ENCODE measurements at regions not wholly inside any gene's neighbourhood (a gene's known extent, or its start where the extent isn't known, plus 50 kb on each side); places are given as distances from the start of the nearest gene placed in this dataset.

DNA sequence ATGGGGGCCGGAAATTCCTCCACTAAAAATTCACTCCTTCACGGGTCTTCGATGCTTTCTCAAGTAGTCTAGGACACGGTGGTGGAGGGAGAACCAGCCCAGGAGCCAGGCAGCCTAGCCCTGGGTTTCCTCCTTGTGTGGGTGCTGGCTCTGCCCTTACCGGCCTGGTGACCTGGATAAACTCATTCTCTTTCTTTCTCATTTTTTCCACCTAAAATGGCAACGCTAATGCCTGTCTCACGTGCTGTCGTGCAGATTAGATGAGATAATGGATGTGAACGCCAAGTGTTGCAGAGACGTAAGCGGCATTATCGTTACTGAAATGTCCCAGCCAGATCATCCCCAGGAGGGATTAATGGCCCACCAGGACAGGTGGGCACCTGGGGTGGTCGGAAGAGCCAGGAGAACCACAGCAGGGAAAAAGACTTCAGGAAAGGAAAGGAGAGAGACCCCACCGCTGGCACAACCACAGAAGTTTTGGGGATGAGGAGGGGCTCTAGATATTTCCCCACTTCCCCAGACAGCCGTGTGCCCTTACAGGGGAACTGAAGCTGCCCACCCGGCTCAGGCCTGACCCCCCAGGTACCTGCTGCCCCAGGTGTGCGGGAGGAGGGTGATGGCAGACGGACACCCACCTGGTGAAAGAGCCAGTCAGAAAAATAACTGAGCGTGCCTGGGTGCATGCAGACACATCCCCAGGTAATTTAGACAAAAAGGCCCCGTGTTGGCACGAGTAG lies 100.8 kb upstream of the ASAP2 start:
- no peak for DNase-seq (ENCODE audit: low read depth in 2 of 2)

DNA sequence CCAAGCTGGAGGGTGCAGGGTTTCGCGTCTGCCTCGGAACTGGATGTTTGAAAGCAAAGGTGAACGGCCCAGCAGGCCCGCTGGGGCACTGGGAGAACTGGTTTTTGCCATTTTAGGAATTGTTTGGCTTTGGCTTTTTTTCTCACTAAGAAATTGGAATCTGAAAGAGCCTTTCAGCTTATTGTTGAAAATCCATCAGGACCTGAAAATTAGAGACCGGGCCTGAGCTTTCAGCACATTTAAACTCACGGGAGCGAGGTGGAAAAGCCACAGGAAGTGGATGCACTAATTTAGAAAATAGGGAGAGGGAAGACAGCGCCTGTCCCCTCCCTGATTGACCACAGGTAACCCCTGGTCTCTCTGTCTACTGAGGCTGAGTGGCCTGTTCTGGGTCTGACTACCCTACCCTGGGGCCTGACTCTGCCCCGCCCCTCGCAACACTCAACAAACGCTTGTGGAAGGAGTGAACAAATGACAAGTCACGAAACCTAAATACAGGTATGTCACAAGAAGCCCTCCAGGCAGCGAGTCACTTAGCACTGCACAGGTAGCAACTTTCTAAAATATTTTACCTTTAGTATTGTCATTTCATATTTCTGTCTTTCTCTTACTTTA lies 100.3 kb upstream of the MBOAT2 start:
- no peak for DNase-seq (ENCODE audit: low read depth in 2 of 2)

DNA sequence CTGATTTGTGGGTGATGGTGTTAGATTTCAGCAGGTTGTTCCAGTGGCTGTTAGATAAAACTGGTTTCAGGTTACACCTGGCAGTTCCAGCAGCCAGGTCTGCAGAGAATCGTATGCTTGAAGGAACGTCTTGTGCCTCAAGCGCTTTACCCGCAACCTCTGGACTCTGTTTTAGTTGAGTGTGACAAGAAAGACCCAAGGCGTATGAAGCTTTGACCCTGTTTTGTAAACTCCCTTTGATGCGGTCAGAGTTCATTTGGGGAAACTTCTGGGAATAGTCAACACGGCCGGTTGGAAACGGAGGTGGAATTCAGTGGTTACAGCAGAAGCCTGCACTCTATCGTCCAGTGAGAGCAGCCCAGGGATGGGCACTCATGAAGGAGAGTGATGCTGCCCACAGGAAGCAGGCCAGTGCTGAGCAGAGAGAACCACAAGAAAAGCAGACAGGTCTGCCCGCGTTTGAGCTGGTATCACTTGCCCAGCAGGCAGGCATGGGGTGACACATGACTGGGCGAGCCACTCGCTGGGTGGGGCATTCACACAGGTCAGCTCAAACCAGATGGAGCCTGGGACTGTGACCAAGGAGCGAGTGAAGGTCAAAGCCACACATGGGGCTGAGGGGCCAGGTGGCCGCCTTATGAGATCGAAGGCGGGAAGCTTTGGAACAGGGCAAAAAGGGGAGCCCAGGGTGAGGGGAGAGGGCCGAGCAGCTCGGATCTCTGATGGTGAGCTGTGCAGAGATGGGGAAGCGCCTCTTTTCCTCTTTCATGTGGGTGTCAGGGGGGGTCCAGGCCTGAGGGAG lies 99.6 kb upstream of the MBOAT2 start:
- no peak for DNase-seq (ENCODE audit: low read depth in 2 of 2)

- no peak for DNase-seq (ENCODE audit: low read depth in 2 of 2)
Observed at GRCh38 chr2:9101763-9102425, 98.4 kb upstream of the MBOAT2 start.

GRCh38 chr2:9100080-9100876 lies 96.8 kb upstream of the MBOAT2 start:
- no peak for DNase-seq (ENCODE audit: low read depth in 2 of 2)

DNA sequence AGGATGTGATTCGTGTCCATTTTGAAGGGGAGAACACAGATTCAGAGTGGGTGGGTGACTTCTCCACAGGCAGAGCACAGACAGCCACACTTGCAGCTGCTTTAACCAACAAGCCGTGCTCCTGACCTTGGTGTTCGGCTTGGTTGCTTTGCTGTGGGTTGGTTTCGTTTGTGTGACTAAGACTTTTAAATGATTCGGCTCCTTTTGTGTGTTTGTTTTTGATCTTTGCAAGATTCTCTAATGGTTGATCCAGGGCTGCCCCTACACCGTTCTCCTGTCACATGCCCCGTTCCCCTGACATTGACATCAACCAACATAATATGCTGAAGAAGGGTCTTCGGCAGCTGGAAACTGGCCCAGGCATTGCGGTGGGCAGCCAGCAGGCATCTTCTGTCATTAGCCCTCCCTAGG lies 95.9 kb upstream of the MBOAT2 start:
- DNase-seq (ENCODE audit: low read depth in 2 of 2), result peak; percentile 2 to 24

GRCh38 chr2:9097892-9098291 lies 94.4 kb upstream of the MBOAT2 start:
- DNase-seq (ENCODE audit: low read depth in 2 of 2), result no peak

DNA sequence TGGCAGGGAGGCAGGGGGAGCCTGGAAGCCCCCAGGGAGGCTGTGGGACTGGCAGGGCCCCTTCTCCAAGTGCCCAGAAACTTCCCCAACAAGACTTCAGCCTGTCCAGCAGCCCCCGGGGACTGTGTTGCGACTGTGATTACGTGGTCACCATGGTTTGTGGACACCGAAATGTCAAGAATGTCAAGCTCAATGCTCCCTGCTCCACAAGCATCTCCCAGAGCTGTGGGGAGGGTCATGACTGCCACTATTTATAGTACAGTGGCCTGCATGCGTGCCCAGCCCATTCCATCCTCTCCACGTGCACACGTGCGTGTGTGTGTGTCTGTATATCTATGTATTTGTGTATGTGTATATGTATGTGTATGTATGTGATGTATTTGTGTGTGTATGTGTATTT lies 93.8 kb upstream of the MBOAT2 start:
- DNase-seq (ENCODE audit: low read depth in 2 of 2), result no peak

DNA sequence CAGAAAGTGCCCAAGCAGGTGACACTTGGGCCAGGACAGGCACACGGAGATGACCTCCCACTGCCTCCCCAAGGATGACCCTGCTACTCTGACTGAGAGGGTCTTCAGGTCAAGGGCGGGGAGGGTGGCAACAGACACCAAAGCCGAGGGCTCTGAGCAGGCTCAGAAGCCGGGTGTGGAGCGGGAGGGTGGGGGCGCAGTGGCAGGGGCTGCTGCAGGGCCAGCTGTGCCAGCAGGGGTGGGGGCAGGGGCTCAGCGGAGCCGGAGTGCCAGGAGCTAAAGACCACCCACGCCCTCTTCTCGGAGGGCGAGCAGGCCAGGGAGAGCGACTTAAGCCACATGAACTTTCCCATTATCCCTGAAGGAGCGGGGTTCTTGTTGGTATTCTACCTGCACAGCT lies 93.3 kb upstream of the MBOAT2 start:
- no peak for DNase-seq (ENCODE audit: low read depth in 2 of 2)

GRCh38 chr2:9095690-9096089 lies 92.2 kb upstream of the MBOAT2 start:
- DNase-seq (ENCODE audit: low read depth in 2 of 2), result no peak

- DNase-seq (ENCODE audit: low read depth in 2 of 2), result no peak
Observed at GRCh38 chr2:9095226-9095625, 91.7 kb upstream of the MBOAT2 start.

DNA sequence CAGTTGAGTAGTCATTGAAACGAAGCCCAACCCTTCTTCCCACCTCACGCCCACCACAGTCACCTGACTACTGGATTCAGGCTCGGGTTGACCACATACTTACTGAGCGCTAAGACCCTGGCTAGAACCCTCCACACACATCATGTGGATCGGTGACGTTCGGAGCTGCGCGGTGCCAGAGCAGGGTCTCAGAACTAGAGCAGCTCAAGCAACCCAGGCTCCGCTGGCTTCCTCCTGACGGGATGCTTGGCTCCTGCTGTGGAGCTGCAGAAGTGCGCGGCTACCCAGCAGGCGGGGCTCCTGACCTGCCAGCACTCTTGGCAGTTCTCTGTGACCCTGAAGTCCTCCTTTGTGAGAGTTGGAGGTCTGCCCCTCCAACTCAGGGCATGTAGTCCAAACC lies 90.6 kb upstream of the MBOAT2 start:
- no peak for DNase-seq (ENCODE audit: low read depth in 2 of 2)

DNA sequence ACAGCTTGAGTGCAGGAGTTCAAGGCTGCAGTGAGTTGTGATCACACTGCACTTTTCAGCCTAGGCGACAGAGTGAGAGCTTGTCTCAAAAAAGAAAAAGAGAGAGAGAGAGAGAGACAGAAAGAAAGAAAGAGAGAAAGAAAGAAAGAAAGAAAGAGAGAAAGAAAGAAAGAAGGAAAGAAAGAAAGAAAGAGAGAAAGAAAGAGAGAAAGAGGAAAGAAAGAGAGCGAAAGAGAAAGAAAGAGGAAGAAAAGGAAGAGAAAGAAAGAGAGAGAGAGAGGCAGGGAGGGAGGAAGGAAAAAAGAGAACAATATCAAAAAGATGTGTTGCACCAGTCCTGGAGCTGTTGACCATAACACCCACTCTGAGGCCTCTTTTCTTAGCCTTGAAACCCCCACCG lies 89.8 kb upstream of the MBOAT2 start:
- no peak for DNase-seq (ENCODE audit: low read depth in 2 of 2)

DNA sequence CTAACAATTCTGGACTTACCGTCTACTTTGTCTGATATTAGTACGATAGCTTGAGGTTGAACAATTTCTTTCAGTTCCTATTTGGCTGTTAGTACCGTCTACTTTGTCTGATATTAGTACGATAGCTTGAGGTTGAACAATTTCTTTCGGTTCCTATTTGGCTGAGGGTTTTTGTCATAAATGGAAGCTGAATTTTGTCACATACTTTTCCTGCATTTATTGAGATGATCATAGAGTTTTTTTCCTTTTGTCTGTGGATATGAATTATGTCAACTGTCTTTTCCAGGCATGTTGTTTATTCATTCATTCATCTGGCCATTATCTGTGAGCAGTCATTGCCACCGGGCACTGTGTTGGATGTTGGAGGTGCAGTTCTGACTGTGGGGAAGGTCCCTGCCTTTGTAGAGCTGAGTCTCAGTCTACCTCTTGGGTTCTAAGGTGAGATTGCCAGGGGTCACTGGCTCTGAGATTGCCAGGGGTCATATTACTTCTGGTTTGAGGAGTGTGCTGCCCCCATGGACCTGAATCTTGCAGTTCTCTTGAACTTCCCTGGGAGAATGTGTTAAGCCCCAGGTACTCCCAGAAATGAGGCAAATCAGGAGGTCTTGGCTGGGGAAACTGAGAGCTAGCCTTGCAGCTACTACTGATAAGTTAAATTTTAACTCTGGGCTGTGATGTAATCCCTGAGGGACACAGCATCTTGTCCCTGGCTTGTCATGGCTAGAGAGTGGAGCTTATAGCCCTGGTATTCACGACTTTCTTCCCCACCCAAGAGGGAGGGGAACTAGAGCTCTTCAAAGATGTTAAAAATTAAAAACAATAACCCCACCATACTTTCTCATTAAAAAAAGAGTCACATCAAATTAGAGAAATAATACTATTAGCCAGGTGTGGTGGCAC lies 89.1 kb upstream of the MBOAT2 start:
- no peak for DNase-seq (ENCODE audit: low read depth in 2 of 2)

DNA sequence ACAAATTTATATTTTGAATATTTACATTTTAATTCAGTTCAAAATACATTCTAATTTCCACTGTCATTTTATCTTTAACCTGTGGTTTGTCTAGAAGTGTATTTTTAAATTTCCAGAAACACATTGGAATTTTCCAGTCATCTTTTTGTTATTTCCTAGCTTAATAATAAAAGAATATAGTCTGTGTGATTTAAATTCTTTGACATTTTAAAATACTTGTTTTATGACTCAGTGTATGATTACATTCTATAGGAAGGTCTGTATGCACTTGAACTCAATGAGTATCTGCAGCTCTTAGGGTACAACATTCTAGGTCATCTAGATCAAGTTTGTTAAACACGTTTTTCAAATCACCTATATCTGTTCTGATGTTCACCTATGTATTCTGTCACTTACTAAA lies 88.3 kb upstream of the MBOAT2 start:
- no peak for DNase-seq (ENCODE audit: low read depth in 2 of 2)

GRCh38 chr2:9089831-9090230 lies 86.3 kb upstream of the MBOAT2 start:
- DNase-seq (ENCODE audit: low read depth in 2 of 2), result no peak

DNA sequence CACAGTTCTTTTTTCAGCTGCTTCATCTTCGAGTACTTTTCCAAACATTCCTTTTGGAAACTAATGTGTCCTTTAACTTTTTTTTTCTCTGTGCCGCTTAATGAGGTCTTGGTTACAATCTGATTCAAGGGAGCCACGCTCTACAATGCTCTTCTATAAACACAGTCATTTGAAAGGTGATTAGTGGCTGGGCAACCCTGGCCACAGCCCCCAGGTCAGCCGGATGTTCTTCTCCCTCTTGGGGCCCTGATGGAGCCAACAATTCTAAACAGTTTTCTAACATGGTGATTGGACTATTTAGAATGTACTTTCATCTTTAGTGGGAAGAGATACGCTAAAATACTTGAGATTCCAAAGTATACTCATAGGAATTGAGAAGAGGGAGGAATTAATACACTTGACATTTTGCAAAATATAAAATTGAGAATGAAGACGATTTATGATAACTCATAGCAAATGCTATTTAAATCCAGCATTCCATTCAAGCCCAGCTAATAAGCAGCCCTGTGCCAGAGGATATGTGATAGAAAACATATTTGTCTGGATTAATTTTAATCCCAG lies 83.7 kb upstream of the MBOAT2 start:
- no peak for DNase-seq (ENCODE audit: low read depth in 2 of 2)

DNA sequence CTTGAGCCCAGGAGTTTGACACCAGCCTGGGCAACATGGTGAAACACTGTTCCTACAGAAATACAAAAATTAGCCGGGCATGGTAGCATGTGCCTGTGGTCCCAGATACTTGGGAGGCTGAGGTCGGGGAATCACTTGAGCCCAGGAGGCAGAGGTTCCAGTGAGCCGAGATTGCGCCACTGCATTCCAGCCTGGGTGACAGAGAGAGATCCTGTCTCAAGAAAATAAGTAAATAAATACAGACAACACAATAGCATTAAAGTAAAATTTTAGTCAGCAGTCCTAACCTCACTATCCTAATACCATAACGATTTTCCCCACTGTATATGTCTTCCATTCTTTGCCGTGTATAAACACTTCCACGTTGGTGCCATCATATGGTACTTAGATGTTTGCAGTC lies 83.0 kb upstream of the MBOAT2 start:
- DNase-seq (ENCODE audit: low read depth in 2 of 2), result no peak

- no peak for DNase-seq (ENCODE audit: low read depth in 2 of 2)
Observed at GRCh38 chr2:9085353-9085752, 81.9 kb upstream of the MBOAT2 start.

DNA sequence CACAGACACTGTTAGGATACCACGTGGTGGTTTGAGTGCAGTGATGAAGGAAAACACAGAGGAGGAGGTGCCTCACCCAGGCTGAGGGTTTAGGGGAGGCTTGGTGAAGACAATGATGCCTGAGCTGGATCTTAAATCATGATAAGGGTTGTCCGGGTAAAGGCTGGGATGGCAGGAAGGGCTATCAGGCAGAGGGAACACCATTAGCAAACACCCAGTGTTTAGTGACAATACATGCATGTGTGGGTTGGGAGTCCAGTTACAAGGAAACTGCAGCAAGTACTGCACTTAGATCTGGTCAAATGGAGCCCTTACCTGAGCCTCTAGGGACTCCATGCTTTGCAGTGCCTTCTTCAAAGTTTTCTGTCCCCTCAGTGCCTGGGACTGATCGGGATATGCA lies 79.8 kb upstream of the MBOAT2 start:
- DNase-seq (ENCODE audit: low read depth in 2 of 2), result no peak
